SK-N-SH (cell line): ENCODE measurements at regions not wholly inside any gene's neighbourhood (a gene's known extent, or its start where the extent isn't known, plus 50 kb on each side); places are given as distances from the start of the nearest gene placed in this dataset.

Experiments used
- CTCF ChIA-PET: fragments of 300-600, 350-600 bp; formaldehyde crosslinking; extraction: SDS; loops from one replicate; lab custom pipeline; 2021; lab: Yijun Ruan, JAX
- POLR2A ChIA-PET: fragments of 350-600 bp; sonication (Branson Sonifier 250); formaldehyde crosslinking; extraction: SDS; loops from one replicate; lab custom pipeline; 2020; ENCODE audit warnings: antibody characterized with exemption, inconsistent platforms; lab: Yijun Ruan, JAX
- DNase-seq: peaks from one replicate; pipeline ENCODE4 v3.0.0; 2012
- H2AFZ ChIP-seq: fragments of 200-600 bp; sonication (generic); 2 replicates; pipeline ENCODE4 v1.8.1; 2016; ENCODE audit warnings: antibody characterized with exemption, mild to moderate bottlenecking, low read depth
- H3F3A ChIP-seq: fragments of 200-600 bp; sonication (generic); replicated peaks from 2 replicates; pipeline ENCODE3; 2016; ENCODE audit warnings: antibody characterized with exemption, mild to moderate bottlenecking; ENCODE audit not compliant: insufficient read depth
- H3K27ac ChIP-seq, 2 experiments: fragments of 200-500 bp in 1 of 2; fragments of 200-600 bp in 1 of 2; sonication (Bioruptor generic) in 1 of 2; sonication (generic), shearing (Covaris generic) in 1 of 2; 2 replicates each; pipeline versions ENCODE4 v1.5.1 to v1.6.1; 2014 to 2016; ENCODE audit warnings: low read depth in 2 of 2, inconsistent platforms in 1 of 2, low read length in 1 of 2, mild to moderate bottlenecking in 1 of 2, mixed read lengths in 1 of 2
- H3K27me3 ChIP-seq: fragments of 200-600 bp; sonication (generic), shearing (Covaris generic); 2 replicates; pipeline ENCODE4 v1.6.1; 2016; ENCODE audit warnings: mixed run types; ENCODE audit not compliant: insufficient read depth
- H3K36me3 ChIP-seq, 2 experiments: fragments of 200-500 bp in 1 of 2; fragments of 200-600 bp in 1 of 2; sonication (Bioruptor generic) in 1 of 2; sonication (generic) in 1 of 2; replicated peaks in 1 of 2; 2 replicates each; pipeline versions ENCODE3 to v1.5.1; 2014 to 2016; ENCODE audit warnings: low read length in 1 of 2, mild to moderate bottlenecking in 1 of 2; ENCODE audit not compliant: insufficient read depth in 2 of 2, control insufficient read depth in 1 of 2
- H3K4me1 ChIP-seq, 2 experiments: fragments of 200-500 bp in 1 of 2; fragments of 200-600 bp in 1 of 2; sonication (Bioruptor generic) in 1 of 2; sonication (generic), shearing (Covaris generic) in 1 of 2; 2 replicates each; pipeline versions ENCODE4 v1.5.1 to v1.6.1; 2014 to 2016; ENCODE audit warnings: low read depth in 1 of 2, low read length in 1 of 2, mixed run types in 1 of 2; ENCODE audit not compliant: insufficient read depth in 2 of 2, control insufficient read depth in 1 of 2
- H3K4me2 ChIP-seq: fragments of 200-600 bp; sonication (generic), shearing (Covaris generic); 2 replicates; pipeline ENCODE4 v1.6.1; 2017; ENCODE audit warnings: mixed run types
- H3K4me3 ChIP-seq, 2 experiments: fragments of 200-500 bp in 1 of 2; fragments of 200-600 bp in 1 of 2; sonication (Bioruptor generic) in 1 of 2; sonication (generic), shearing (Covaris generic) in 1 of 2; 2 replicates each; pipeline versions ENCODE4 v1.5.1 to v1.8.1; 2014 to 2016; ENCODE audit warnings: low read depth in 2 of 2, inconsistent platforms in 1 of 2, low read length in 1 of 2, mild to moderate bottlenecking in 1 of 2, mixed read lengths in 1 of 2, moderate library complexity in 1 of 2
- H3K79me2 ChIP-seq: fragments of 200-600 bp; sonication (generic); 2 replicates; pipeline ENCODE4 v1.8.1; 2017; ENCODE audit warnings: mild to moderate bottlenecking; ENCODE audit not compliant: insufficient read depth
- H3K9ac ChIP-seq: fragments of 200-600 bp; sonication (generic); 2 replicates; pipeline ENCODE4 v1.6.1; 2017; ENCODE audit warnings: mixed run types
- H3K9me2 ChIP-seq: fragments of 200-600 bp; sonication (generic); 2 replicates; pipeline ENCODE4 v1.6.1; 2017; ENCODE audit warnings: mixed run types
- H3K9me3 ChIP-seq: fragments of 200-600 bp; sonication (generic); 2 replicates; pipeline ENCODE4 v1.6.1; 2017; ENCODE audit warnings: mixed run types, mild to moderate bottlenecking, moderate library complexity
- H4K20me1 ChIP-seq: fragments of 200-600 bp; sonication (generic); 2 replicates; pipeline ENCODE4 v1.6.1; 2017; ENCODE audit warnings: mild to moderate bottlenecking, mixed run types; ENCODE audit not compliant: insufficient read depth
- CHD2 ChIP-seq: fragments of 150-350 bp; IDR thresholded peaks from 2 replicates; pipeline ENCODE4 v1.6.1; 2018; ENCODE audit warnings: low read length; ENCODE audit not compliant: partially characterized antibody
- EP300 ChIP-seq, 2 experiments: IDR thresholded peaks; 2 replicates each; pipeline versions ENCODE4 v1.4.0 to v1.6.1; 2012; ENCODE audit warnings: borderline replicate concordance in 1 of 2, low read depth in 1 of 2, low read length in 1 of 2
- EZH2phosphoT487 ChIP-seq: fragments of 200-600 bp; sonication (generic); IDR thresholded peaks from 2 replicates; pipeline ENCODE4 v1.6.1; 2017; ENCODE audit warnings: low read depth, mixed run types, mild to moderate bottlenecking, antibody characterized with exemption, moderate library complexity, borderline replicate concordance
- FOSL2 ChIP-seq: IDR thresholded peaks from 2 replicates; pipeline ENCODE4 v1.4.0; 2012; ENCODE audit warnings: low read depth, mild to moderate bottlenecking, moderate library complexity, borderline replicate concordance
- FOXM1 ChIP-seq: IDR thresholded peaks from 2 replicates; pipeline ENCODE4 v1.4.0; 2012; ENCODE audit warnings: low read depth, mild to moderate bottlenecking
- GABPA ChIP-seq: IDR thresholded peaks from 2 replicates; pipeline ENCODE4 v1.4.0; 2012; ENCODE audit warnings: low read depth, mild to moderate bottlenecking
- NFIC ChIP-seq: IDR thresholded peaks from 2 replicates; pipeline ENCODE4 v1.4.0; 2012; ENCODE audit warnings: borderline replicate concordance
- NRF1 ChIP-seq: IDR thresholded peaks from 2 replicates; pipeline ENCODE4 v1.6.1; 2012; ENCODE audit warnings: low read depth, mild to moderate bottlenecking, low read length
- RAD21 ChIP-seq: IDR thresholded peaks from 2 replicates; pipeline ENCODE4 v1.6.1; 2012; ENCODE audit warnings: mild to moderate bottlenecking, low read length
- RCOR1 ChIP-seq: fragments of 150-350 bp; IDR thresholded peaks from 2 replicates; pipeline ENCODE4 v1.6.1; 2017; ENCODE audit warnings: antibody characterized with exemption, low read length
- RFX5 ChIP-seq: IDR thresholded peaks from 2 replicates; pipeline ENCODE4 v1.6.1; 2012; ENCODE audit warnings: mild to moderate bottlenecking, improper control_type of control experiment, low read length
- RXRA ChIP-seq: IDR thresholded peaks from 2 replicates; pipeline ENCODE4 v1.4.0; 2012; ENCODE audit warnings: low read depth, mild to moderate bottlenecking, borderline replicate concordance
- SIN3A ChIP-seq: IDR thresholded peaks from 2 replicates; pipeline ENCODE4 v1.6.1; 2012; ENCODE audit warnings: low read depth, mild to moderate bottlenecking, low read length, moderate library complexity, borderline replicate concordance
- SMC3 ChIP-seq: IDR thresholded peaks from 2 replicates; pipeline ENCODE4 v1.6.1; 2012; ENCODE audit warnings: low read depth, low read length, improper control_type of control experiment
- WGBS: methylation state at CpG from one replicate; pipeline ENCODE4 v1.1.6; 2017; ENCODE audit warnings: low lambda C conversion rate; 5-methylcytosine and 5-hydroxymethylcytosine counted together
- TF ChIP-seq, protein P1 (sequence below): IDR thresholded peaks from 2 replicates; pipeline ENCODE4 v1.4.0; 2012; ENCODE audit warnings: low read depth, borderline replicate concordance
- TF ChIP-seq, protein P2 (sequence below): IDR thresholded peaks from 2 replicates; pipeline ENCODE4 v1.4.0; 2012; ENCODE audit warnings: low read depth, borderline replicate concordance
- TF ChIP-seq, protein P3 (sequence below): IDR thresholded peaks from 2 replicates; pipeline ENCODE4; 2012
- TF ChIP-seq, protein P4 (sequence below): IDR thresholded peaks from 2 replicates; pipeline ENCODE4 v1.6.1; 2012; ENCODE audit warnings: mild to moderate bottlenecking, low read depth, low read length, moderate library complexity

DNA sequence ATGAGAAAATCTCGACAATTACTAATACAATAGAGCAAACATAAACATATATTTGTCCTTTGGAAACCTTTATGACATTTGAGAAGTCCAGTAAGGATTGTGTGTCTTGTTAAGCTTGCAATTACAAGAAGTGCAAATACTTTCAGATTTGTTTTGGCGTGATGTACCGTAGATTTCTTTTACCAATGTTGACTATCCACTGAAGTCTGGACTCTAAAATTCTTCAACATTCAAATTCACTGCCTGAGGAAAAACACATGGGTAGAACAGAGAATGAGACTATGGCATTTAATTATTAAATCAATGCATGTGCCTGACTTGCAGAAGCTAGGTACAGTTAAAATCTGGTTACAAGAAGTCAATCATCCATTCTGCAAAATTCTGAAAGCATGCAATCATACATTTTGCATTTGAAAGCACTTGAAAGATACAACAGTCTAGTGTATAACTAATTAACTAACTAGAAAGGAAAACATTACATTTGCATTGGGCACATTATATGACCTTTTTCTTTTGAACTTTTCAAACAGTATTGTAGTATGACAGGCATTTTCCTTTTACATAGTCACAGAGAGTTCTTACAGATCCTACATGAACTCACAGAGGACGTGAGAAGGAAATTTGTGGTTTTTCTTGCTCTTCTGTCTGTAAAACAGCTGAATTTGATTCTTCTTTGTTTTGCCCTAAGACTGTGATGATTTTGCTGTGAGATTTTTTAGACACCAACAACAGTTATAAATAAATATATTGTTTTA is 511.1 kb upstream of the ADGRL4 start:
- no peak for DNase-seq
- Histone ChIP-seq H2AFZ (no peak overlapping the region), H3K36me3 (no peaks in the 10 kb centered on the region), H3K27ac (no peak overlapping the region), H3K79me2 (no peaks in the 10 kb centered on the region), H3K27me3 (no peaks in the 10 kb centered on the region), H3K9me3 (no peaks in the 10 kb centered on the region), H3F3A (no peaks in the 10 kb centered on the region), H3K4me1 (no peaks in the 10 kb centered on the region), H3K9me2 (no peaks in the 10 kb centered on the region), H3K9ac (no peak overlapping the region), H3K4me2 (no peak overlapping the region), H3K4me3 (no peak overlapping the region), H4K20me1 (no peaks in the 10 kb centered on the region)
- CTCF ChIA-PET = interaction anchor here (1.5 kb wide), 1 partner anchor 21 kb away, joined by 3 read pairs; no protein-coding TSS in a partner anchor
- 54% methylated on average over 4 of the region's 4 CpGs for whole genome bisulfite sequencing
- POLR2A ChIA-PET = no interaction called here
- TF ChIP-seq, protein P1, sequence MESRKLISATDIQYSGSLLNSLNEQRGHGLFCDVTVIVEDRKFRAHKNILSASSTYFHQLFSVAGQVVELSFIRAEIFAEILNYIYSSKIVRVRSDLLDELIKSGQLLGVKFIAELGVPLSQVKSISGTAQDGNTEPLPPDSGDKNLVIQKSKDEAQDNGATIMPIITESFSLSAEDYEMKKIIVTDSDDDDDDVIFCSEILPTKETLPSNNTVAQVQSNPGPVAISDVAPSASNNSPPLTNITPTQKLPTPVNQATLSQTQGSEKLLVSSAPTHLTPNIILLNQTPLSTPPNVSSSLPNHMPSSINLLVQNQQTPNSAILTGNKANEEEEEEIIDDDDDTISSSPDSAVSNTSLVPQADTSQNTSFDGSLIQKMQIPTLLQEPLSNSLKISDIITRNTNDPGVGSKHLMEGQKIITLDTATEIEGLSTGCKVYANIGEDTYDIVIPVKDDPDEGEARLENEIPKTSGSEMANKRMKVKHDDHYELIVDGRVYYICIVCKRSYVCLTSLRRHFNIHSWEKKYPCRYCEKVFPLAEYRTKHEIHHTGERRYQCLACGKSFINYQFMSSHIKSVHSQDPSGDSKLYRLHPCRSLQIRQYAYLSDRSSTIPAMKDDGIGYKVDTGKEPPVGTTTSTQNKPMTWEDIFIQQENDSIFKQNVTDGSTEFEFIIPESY = no peak
- TF ChIP-seq RAD21 (no peak), RFX5 (no peak), RCOR1 (no peak), GABPA (no peak), NRF1 (no peak), NFIC (no peak), SIN3A (no peak)
- TF ChIP-seq, protein P2, sequence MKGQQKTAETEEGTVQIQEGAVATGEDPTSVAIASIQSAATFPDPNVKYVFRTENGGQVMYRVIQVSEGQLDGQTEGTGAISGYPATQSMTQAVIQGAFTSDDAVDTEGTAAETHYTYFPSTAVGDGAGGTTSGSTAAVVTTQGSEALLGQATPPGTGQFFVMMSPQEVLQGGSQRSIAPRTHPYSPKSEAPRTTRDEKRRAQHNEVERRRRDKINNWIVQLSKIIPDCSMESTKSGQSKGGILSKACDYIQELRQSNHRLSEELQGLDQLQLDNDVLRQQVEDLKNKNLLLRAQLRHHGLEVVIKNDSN = no peak

DNA sequence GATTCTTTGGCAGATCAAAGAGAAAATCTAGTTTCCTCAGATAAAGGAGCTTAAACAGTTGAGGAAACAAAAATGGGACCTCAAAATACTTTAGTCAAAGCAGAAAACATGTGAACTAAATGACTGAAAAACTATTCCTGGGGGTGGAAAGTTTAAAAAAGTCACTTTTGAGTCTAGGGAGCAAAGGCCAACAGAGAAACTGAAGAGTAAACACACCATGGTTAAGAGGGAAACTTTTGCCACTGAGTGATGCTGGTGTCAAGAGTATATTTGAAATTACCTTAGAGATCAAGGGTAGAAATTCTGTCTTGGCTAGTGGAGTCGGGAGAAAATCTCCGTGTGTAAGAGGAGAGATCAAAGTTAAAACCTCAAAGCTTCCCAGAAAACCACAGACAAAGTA is 501.2 kb upstream of the ADGRL4 start:
- Histone ChIP-seq H3K9me3 (no peaks in the 10 kb centered on the region), H3K9me2 (no peaks in the 10 kb centered on the region), H2AFZ (no peak overlapping the region), H4K20me1 (no peaks in the 10 kb centered on the region), H3F3A (no peaks in the 10 kb centered on the region), H3K79me2 (no peaks in the 10 kb centered on the region), H3K9ac (no peak overlapping the region), H3K4me2 (no peak overlapping the region), H3K27ac (no peak overlapping the region), H3K4me1 (no peaks in the 10 kb centered on the region), H3K27me3 (no peaks in the 10 kb centered on the region), H3K36me3 (no peaks in the 10 kb centered on the region), H3K4me3 (no peak overlapping the region)
- CTCF ChIA-PET = no interaction called here
- 71% methylated on average over 2 of the region's 2 CpGs for WGBS
- POLR2A ChIA-PET = no interaction called here
- no peak for DNase-seq
- TF ChIP-seq, protein P3, sequence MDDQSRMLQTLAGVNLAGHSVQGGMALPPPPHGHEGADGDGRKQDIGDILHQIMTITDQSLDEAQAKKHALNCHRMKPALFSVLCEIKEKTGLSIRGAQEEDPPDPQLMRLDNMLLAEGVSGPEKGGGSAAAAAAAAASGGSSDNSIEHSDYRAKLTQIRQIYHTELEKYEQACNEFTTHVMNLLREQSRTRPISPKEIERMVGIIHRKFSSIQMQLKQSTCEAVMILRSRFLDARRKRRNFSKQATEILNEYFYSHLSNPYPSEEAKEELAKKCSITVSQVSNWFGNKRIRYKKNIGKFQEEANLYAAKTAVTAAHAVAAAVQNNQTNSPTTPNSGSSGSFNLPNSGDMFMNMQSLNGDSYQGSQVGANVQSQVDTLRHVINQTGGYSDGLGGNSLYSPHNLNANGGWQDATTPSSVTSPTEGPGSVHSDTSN = no peak
- no peak for TF ChIP-seq SIN3A
- TF ChIP-seq EP300 (IDR thresholded peaks at IDR 0.05; ENCODE audit: borderline replicate concordance in 1 of 2, low read depth in 1 of 2, low read length in 1 of 2) = no peak
- no peak for TF ChIP-seq FOSL2
- no peak for TF ChIP-seq CHD2
- TF ChIP-seq NRF1 = no peak
- TF ChIP-seq RAD21 = no peak
- no peak for TF ChIP-seq NFIC
- TF ChIP-seq, protein P4, sequence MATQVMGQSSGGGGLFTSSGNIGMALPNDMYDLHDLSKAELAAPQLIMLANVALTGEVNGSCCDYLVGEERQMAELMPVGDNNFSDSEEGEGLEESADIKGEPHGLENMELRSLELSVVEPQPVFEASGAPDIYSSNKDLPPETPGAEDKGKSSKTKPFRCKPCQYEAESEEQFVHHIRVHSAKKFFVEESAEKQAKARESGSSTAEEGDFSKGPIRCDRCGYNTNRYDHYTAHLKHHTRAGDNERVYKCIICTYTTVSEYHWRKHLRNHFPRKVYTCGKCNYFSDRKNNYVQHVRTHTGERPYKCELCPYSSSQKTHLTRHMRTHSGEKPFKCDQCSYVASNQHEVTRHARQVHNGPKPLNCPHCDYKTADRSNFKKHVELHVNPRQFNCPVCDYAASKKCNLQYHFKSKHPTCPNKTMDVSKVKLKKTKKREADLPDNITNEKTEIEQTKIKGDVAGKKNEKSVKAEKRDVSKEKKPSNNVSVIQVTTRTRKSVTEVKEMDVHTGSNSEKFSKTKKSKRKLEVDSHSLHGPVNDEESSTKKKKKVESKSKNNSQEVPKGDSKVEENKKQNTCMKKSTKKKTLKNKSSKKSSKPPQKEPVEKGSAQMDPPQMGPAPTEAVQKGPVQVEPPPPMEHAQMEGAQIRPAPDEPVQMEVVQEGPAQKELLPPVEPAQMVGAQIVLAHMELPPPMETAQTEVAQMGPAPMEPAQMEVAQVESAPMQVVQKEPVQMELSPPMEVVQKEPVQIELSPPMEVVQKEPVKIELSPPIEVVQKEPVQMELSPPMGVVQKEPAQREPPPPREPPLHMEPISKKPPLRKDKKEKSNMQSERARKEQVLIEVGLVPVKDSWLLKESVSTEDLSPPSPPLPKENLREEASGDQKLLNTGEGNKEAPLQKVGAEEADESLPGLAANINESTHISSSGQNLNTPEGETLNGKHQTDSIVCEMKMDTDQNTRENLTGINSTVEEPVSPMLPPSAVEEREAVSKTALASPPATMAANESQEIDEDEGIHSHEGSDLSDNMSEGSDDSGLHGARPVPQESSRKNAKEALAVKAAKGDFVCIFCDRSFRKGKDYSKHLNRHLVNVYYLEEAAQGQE = no peak
- TF ChIP-seq EZH2phosphoT487 = no peak
- no peak for TF ChIP-seq FOXM1
- no peak for TF ChIP-seq RXRA
- no peak for TF ChIP-seq SMC3
